Retinal pigment epithelial cell (primary cell): ENCODE measurements at regions not wholly inside any gene's neighbourhood (a gene's known extent, or its start where the extent isn't known, plus 50 kb on each side); places are given as distances from the start of the nearest gene placed in this dataset.

ENCODE experiments used
- DNase-seq: peaks from one replicate; pipeline ENCODE4 v3.0.0-alpha.2; 2010; ENCODE audit warnings: low read depth
- H3K4me3 ChIP-seq: 2 replicates; pipeline ENCODE4 v1.5.1; 2011; ENCODE audit warnings: mild to moderate bottlenecking, low read length, control low read depth, moderate library complexity
- TF ChIP-seq, protein P1 (sequence below): conservative IDR thresholded peaks from 2 replicates; pipeline ENCODE4 v1.5.1; 2011; ENCODE audit warnings: low read depth, low read length, control low read depth, inconsistent platforms

DNA sequence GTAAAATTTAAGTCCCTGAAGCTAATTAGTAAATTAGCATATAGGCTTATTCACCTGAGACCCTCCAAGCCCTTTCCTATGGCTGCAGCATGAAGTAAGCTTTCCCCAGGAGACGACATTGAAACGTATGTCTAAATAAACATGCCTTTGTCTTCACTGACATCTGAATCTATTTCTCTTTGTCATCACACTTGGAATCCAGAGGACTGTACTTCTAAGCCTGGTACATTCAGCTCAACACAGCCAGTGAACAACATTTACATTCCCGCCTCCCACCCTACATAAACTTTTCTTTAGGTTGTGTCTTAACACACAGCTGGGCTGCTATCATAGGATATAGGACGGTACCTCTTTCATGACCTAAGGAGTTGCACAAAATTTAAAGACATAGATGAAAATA is 414.4 kb downstream of the SFMBT2 start:
- H3K4me3 ChIP-seq = no peak overlapping the region
- TF ChIP-seq, protein P1, sequence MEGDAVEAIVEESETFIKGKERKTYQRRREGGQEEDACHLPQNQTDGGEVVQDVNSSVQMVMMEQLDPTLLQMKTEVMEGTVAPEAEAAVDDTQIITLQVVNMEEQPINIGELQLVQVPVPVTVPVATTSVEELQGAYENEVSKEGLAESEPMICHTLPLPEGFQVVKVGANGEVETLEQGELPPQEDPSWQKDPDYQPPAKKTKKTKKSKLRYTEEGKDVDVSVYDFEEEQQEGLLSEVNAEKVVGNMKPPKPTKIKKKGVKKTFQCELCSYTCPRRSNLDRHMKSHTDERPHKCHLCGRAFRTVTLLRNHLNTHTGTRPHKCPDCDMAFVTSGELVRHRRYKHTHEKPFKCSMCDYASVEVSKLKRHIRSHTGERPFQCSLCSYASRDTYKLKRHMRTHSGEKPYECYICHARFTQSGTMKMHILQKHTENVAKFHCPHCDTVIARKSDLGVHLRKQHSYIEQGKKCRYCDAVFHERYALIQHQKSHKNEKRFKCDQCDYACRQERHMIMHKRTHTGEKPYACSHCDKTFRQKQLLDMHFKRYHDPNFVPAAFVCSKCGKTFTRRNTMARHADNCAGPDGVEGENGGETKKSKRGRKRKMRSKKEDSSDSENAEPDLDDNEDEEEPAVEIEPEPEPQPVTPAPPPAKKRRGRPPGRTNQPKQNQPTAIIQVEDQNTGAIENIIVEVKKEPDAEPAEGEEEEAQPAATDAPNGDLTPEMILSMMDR = no peak
- DNase-seq = no peak

DNA sequence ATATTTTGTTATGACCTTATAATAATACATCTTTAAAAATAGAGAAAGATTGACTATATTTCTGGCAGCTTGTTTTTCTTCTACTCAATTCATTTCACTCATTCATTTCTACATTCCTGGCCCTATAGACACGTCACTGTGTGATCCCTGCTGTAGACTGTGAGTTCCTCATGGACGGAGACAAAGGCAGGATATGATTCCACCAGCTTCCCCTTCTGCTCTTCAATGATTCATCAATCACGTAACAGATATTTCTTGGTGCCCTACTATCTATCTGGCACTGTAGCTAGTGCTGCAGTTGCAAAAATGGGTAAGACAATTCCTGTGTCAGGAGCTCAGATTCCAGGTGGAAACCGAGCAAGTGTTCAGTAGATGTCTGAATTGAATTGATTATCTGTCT is 415.0 kb downstream of the SFMBT2 start:
- no peak overlapping the region for H3K4me3 ChIP-seq
- TF ChIP-seq, protein P1 = no peak
- DNase-seq = no peak

DNA sequence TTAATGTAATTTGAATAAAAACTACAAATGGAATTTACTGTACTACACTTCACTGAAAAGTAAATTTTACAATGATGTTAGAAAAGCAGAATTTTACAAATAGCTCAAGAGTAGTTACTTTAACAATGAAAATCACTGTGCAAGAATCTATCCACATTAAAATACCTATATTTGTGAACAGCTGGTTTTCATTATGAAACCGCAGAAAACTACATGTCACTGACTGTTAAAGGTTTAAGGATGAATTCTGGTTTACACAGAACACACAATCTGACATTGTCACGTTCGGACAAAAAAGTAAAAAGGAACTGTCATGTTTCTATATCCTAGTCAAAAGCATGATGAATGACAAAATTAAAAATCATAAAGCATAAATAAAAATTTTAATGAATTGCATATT is 415.3 kb upstream of the PRKCQ start:
- TF ChIP-seq, protein P1 = no peak
- no peak overlapping the region for H3K4me3 ChIP-seq
- DNase-seq = no peak

DNA sequence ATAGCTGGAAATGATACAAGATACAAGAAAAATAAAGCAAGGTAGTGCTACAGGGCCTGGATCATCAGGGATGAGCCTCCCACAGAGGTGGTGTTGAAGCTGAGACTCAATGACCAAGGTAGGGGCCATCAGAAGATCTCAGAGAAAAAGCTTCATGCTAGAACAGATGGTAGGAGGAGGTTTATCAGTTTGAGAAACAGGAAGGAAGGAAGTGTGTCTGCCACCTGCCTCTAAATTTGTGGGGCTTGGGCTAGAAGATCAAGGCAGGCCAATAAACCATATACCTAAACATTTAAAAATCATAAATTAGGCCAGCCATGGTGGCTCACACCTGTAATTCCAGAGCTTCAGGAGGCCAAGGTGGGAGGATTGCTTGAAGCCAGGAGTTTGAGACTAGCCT is 410.8 kb upstream of the PRKCQ start:
- DNase-seq = no peak
- TF ChIP-seq, protein P1 = no peak
- H3K4me3 ChIP-seq = no peak overlapping the region

DNA sequence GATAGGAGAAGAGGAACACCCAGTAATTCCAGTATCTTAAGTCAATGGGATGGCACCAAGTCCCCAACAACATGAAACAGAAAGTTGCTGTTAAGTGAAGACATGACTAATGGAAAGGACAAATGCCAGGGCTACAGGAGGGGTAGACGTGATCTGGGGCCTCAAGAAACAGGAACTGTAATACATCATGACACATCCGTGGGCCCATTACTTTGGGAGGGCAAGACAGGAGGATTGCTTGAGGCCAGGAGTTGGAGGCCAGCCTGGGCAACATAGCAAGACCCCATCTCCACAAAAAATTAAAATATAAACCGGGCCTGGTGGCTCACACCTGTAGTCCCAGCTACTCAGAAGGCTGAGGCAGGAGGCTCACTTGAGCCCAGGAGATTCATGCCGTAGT is 408.6 kb upstream of the PRKCQ start:
- no peak overlapping the region for H3K4me3 ChIP-seq
- TF ChIP-seq, protein P1 = no peak
- DNase-seq = no peak

DNA sequence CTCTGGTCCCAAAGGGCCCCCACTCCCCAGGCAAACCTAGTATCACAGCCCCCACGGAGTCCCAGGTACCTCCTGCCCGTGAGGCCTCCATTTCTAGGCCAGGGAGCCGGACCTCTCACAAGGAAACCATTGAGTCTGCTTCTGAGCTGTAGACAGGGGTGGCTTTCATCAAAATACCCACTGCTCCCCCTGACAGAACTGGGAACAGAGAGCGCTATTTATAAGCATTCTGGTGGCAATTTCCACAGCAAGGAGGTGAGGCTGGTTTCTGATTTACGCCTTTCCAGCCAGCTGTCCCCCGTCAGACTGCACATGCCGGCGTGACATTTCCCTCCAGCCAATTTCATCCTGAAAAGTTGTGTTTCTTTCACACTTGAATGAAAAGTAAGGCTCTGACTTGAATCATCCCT is 407.5 kb upstream of the PRKCQ start:
- TF ChIP-seq, protein P1 = no peak
- H3K4me3 ChIP-seq = no peak overlapping the region
- DNase-seq = no peak

DNA sequence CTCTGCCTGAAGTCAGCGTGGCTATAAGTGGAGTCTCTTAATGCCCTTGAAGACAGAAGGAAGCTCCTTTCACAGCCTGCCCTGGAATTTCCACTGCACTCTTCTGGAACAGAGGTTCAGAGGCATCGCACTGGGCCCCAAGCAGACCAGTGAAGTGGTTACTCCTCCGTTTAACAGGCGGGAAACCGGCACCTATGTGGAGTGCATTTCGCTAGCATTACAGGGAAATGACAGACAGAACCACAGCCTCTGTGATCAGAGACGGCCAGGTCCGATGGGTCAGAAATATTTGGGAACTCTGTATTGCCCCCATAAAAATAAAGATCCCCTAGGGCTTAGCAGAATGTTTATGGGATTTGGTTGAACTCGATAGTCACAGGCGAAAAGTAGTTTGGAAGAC is 406.9 kb upstream of the PRKCQ start:
- no peak overlapping the region for H3K4me3 ChIP-seq
- DNase-seq = no peak
- TF ChIP-seq, protein P1 = no peak
